GM18868 (cell line): ENCODE measurements at regions not wholly inside any gene's neighbourhood (a gene's known extent, or its start where the extent isn't known, plus 50 kb on each side); places are given as distances from the start of the nearest gene placed in this dataset.

Experiments
- ATAC-seq: cut with Tn5 transposase; IDR thresholded peaks from one replicate; pipeline ENCODE4 v1.9.1; 2021; ENCODE audit warnings: mild to moderate bottlenecking, moderate library complexity; ENCODE audit not compliant: unreplicated experiment

DNA sequence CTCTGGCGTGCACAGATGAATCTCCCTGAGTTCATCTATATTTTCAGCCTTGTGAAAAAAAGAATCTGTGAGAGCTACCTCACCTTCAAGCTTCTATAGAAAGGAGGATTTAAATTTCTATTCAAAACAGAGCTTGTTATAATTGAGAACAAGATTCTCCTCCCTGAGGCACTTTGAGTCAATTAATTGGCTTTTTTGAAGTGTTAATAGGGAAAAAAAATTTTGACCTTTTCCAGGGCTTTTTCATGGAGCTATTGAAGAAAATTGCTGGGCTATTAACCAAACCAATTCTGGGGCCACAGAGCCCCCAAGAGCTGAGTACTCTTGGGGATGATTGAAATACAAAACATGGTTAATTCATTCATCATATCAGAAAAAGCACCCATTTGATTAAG is 225.1 kb downstream of the CMPK2 start:
- no peak for ATAC-seq

DNA sequence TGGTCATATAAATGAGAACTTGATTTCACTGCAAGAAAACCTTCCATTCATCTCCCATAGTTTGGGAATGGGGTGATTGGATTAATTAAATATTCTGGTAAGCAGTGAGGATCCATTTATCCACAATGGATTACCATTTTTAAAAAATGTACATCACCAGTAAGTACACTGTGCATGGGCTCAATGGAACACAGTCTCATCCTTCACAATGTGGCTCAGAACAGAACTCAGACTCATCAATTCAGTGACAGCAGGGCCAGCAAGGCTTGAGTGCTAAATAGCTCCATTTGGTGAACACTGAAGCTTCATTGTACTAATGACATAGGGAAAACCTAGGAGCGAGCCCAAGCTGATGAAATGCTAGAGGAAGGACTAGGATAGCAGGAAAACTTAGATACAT is 223.8 kb downstream of the CMPK2 start:
- no peak for ATAC-seq

DNA sequence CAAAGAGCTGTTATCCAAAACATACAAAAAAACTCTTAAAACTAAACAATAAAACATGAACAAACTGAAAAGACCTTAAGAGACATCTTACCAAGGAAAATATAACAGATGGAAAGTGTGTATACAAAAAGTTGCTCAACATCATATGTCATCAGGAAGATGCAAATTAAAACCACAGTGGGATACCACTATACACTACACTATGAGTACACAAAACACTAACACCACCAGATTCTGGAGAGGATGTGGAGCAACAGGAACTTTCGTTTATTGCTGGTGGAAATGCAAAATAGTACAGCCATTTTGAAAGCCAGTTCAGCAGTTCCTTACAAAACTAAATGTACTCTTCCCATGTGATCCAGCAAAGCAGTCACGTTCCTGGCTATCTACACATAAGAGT is 221.4 kb downstream of the CMPK2 start:
- no peak for ATAC-seq

DNA sequence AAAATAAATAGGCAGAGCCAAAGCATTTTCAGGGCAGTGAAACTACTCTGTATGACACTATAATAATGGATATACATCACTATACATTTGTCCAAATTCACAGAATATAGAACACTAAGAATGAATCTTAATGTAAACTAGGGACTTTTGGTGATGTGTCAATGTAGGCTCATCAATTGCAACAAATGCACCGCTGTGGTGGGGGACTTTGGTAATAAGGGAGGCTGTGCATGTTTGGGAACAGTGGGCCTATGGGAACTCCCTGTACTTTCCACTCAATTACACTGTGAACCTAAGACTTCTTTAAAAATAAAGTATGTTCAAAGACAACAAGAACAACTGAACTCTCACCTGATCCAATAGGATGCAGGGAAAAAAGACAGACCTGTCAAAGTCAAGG is 220.7 kb downstream of the CMPK2 start:
- ATAC-seq = peak; percentile 80

DNA sequence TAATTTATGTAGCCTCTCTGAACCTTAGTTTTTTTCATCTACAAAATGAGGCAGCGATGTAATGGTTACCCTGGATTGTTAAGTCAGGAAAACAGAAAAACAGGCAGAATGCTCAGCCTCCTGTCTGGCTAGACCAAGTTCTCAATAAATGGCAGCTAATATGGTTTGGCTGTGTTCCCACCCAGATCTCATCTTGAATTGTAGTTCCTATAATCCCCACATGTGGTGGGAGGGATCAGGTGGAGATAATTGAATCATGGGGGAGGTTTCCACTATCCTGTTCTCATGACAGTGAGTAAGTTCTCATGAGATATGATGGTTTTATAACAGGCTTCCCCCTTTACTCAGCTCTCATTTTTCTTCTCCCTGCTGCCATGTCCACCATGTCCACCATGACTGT is 220.0 kb downstream of the CMPK2 start:
- no peak for ATAC-seq

DNA sequence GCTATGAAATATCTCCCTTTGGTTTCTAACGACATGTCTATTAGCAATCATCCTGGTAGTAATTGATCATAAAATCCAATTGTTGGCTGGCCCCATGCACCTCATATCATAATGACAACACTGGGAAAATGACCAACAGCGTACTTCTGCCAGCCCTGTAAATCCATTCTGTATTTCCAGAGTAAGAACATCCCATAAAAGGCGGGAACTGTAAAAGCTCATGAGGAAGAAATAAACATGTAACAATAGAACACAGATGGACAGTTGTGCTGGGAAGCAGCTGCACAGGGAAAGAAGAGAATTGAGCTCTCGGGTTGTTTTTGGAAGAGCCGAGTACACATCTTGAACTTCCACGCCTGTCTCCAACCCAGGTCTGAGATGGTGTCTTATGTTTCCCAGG is 218.7 kb downstream of the CMPK2 start:
- no peak for ATAC-seq

DNA sequence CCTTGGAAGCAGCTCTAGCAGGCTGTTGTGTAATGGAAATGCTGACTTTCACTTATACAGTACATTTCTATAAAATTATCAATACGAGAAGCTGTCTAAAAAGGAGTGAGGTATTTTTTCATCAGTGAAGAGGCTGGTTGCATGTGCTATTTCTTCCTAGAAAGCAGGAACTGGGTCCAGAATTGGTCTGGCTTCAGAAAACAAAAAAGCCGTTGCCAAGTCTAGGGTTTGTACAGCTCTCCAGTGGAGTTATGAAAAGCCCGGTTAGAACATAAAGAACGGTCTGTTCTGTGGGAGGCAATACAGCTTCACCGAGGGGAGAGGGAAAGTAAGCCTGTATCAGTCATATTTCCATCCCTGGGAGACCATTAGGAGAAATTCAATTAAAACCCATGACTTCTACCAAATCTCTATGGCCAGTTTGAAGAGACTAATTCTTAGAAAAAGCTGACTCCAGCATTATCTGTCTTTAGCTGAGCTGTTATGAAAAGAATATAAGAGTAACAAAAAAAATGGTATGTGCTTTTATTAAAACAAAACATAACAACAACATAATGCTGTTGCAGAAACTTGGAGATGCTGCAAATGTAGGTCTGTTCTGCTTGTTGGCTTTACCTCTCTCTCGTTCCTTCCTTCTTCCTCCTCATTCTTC is 217.0 kb downstream of the CMPK2 start:
- no peak for ATAC-seq

DNA sequence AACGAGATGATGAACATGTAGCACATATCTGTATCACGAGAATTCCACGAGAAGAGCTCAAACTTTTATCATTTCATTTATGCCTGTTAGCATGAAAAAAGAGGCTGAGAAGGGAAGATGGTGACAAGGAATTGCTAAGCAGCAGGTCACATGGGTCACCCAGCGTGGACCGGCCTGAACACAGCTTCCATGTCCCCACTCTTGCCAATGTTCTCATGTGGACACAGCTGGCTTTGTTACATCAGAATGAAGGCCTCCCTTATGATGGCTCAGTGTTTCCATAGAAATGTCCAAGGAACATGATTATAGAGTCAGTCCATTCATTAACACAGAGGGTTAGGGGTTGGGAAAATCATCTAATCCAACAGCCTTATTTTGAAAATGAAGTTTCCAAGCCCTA is 215.4 kb downstream of the CMPK2 start:
- no peak for ATAC-seq

DNA sequence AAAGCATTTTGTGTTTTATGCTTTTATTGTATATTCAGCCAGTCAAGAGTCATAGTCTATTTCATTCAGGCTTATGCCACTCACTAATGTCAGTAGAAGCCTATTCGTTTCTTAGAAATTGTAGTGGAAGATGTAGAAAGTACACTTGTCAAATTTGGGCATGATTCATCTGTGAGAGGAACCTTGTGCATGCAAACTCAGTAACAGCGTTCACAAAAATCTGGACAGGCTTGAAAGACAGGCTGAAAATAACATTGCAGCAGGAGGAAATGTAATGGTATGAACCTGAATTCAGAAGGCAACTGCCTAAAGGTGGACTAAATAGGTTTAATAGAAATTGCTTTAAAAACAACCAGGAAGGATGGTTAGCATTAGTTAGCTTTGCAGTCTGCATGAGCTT is 213.5 kb downstream of the CMPK2 start:
- no peak for ATAC-seq

DNA sequence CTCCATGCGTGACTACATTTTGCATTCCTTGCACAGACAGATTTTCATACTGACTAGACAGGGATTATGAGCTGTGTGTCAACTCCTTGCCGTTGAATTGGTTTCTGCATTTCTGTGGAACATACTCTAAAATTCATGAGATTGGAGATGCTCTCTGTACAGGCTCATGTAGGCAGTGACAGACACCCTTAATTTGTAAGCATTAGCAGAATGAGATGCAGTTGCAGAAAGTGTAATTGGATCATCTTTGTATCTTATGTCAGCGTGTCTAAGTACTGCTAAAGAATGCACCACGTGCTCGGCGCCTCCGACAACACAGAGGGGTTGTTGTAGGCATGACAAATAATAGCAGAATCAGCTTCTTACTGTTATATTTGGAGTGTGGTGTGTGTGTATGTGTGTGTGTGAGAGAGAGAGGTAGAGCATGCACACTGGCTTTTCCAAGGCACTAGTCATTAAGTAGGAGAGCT is 212.4 kb downstream of the CMPK2 start:
- ATAC-seq = no peak

DNA sequence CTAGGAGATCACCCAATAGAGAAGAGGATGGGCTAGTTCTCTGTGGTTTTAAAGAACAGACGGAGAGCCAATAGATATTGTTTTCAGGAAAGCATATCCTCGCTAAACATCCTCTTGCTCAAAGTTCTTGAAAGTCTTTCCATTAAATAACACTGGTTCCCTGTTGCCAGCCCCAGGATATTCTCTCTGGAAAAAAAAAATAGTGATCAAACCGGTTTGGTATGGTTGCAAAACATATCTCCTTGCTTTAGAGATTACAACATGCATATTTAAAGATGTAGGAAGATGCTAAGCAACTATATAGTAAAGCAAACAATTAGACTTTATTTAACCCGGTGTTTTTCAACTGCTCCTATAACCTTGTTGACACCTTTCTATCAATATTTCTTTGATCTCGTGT is 211.4 kb downstream of the CMPK2 start:
- ATAC-seq = no peak

DNA sequence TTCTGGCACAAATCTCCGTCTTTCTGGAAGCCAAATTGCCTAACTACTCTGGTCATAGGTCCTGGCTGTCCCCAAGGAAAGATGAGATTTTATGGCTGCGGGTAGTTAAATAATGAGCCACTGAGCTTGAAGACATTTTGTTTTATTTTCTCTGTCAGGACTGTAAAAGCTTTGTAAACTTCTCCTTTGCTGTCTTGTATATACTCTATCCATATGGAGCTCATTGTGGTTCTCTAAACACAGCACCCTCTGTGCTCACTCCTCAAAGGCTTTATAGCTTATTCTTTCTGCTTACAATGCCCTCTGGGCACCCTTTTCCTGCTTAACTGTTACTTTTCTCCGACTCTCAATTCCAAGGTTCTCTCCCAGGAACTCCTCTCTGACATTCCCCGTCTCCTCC is 209.1 kb downstream of the CMPK2 start:
- ATAC-seq = no peak

DNA sequence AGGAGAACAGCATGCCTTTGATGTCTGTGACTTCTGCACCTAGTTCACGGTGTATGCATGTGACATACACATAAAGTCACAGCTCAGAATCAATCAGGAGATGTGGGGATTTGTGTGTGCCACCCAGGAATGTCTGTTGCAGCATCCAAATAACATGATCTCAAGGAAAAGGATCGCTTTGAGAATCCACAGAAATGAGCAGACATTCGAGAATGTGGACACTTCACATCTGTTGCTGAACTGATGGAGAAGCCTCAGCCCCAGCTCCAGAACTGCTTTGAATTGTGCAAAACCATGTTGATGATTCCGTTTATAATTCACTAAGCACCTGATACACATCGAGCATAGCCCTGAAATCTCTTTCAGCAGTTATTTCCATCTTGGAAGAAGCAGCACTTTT is 208.6 kb downstream of the CMPK2 start:
- ATAC-seq = no peak

DNA sequence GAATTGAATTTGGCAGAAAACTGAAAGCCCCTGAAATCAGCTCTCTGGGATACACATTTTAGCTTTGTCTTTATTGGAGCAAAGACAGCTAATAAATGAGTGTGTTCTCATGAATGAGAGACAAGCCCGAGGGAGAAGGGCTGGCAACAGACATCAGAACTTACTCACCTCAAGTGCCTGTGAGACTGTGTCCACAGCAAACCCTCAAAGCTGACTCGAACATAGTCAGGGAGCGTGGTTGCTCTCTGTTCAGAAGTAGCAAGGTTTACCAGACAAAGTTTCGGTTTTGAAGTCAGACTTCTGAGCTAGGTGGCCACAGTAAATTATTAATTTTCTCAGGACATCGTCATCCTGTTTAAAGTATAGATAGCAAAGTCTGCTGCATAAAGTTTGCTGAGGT is 207.9 kb downstream of the CMPK2 start:
- ATAC-seq = no peak

DNA sequence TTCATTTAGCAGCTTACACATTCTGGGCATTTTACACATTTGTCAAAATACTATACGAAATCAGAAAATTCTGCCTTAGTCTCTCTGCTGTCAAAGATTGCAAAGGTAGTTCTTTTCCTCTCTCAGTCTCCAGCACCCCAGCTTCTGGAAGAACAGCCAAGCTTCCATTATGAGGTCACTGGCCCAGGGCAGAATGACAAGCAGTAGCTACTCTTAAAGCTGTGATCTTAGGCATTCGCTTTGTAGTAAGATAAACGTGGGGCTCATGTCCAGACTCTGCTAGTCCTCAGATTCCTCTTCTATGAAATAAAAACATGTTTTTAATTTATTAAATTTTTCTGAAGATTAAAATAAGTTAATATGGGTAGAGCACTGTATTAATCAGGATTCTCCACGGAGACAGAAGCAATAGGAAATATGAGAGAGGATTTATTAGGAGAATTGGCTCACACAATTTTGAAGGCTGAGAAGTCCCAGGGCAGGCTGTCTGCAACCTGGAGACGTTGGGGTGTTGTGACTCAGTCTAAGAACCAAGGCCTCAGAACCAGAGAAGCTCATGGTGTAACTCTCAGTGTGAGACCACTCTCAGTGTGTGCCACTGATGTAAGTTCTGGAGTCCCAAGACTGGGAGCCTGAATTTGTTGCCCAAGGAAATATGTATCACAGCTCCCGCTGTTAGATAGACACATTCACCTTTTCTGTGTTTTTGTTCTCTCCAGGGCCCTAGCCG is 201.2 kb downstream of the CMPK2 start:
- ATAC-seq = no peak

DNA sequence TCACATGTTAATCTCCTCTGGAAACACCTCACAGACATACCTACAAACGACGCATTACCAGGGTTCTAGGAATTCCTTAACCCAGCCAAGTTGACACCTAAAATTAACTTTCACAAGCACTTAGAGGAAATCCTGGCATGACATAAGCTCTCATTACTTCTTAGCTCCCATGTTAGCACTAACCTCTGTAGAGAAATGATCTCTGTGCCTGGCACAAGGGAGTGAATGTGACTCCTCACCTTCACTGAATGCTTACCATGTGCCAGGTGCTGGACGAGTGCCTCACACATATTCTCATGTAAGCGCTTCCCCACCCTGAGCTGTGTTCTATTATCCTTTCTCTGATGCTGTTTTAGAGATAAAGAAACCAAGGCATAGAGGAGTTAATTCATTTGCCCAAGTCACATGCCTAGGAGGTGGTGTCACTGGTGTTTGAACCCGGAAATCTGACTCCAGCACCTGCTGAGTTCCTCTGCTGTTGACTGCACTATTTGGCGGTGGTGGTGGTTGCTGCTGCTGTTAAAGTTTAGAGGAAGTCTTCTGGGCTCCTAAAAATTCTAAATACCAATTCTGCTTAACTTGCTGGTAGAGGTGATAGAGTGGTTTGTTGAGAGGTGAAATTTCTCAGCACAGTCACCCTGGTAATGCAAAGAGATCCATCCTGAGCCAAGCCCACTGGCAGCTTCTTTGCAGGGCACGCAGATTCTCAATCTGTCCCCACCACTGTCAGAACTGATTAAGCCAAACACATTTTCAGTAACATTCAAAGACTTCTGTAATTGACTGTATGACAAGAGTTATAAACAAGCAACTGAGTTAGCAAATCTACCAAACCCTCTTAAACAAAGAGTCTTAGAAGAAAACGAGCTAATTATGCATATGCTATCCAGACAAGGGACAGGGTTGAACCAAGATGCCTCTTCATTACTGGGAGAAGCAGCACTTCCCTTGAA is 200.3 kb downstream of the CMPK2 start:
- no peak for ATAC-seq

DNA sequence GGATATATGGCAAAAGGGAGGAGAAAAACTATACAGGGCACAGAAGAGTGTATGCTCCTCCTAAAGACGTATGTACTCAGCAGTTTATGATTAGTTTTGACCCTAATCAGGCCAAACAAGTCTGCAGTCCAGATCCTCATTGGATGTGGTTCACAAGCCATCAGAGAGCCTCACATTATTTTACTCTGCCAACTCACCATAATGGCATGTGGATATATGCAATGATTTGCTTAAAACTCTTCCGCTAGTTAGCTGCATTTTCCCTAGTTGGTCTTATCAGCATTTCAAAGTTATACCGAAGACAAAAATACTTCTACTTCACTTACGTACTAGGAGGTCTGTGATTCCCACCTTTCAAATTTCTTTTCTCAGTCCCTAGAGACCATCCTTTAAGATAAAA is 198.4 kb downstream of the CMPK2 start:
- no peak for ATAC-seq

DNA sequence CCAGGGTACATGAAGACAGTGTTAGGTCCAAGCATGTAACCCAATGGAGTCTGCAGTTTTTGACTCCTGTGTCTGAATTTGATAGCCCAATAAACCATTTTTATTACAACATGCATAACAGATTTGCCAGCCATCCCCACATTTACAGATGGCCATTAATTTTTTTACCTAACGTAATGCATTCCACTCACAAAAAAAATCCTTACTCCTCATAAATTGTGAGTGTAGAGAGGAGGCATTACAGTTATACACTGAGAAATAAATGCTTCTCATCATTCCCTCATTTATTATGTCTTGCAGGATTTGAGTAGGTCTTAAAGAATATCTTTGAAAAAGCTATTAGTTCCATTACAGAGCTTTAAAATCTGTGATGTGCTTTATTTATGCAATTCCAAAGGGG is 193.8 kb downstream of the CMPK2 start:
- ATAC-seq = no peak

DNA sequence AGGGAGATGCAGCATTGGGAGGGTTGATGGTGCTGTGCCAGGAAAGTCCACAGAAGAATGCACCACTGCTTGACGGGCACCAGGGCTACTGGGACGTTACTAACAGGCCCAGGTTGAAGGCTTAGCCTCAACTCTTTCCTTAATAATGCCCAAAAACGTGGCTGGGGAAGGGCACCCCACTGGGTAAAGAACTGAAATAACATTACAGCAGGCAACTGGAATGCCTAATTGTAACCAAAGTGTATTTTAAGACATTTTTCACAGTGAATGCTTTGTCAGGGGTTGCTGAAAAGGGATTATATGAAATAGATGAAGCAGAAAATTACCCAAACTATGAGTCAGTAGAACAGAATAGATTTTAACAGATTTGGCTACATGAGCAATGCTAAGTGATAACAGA is 191.3 kb downstream of the CMPK2 start:
- ATAC-seq = no peak

DNA sequence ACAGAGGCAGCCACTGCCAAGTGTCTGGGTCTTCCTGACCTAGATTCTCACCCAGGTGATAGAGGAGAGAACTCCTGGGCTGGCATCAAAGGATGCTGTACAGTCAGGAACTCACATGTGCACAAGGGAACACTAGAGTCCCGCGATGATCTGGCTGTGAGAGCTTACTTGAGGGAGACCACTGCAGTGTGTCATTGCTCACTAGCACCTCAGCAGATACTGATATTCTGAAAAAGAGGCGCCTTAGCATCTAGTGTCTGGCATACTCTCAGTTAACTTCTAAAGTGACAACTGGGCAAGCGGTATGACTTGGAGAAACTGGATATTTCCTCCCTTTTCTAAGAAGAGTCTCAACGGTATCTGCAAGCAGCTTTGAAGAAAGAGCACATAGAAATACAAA is 189.9 kb downstream of the CMPK2 start:
- ATAC-seq = no peak

DNA sequence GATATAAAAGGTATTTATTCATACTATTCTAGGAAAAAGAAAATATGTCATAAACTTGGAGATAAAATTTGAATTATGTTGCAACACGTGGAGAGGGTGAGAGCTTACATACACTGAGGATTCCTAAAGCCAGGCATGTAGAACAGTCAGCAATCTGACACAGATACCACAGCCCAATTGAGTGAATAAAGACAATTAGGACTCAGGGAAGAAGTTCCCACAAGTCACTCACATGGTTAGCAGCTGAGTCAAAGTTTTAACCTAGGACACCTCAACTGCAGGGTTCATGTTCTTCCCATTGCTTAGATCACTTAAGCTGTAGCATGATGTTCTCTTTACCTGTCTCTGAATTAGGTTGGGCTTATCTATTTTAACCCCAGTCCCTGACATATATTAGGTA is 189.5 kb downstream of the CMPK2 start:
- ATAC-seq = no peak

DNA sequence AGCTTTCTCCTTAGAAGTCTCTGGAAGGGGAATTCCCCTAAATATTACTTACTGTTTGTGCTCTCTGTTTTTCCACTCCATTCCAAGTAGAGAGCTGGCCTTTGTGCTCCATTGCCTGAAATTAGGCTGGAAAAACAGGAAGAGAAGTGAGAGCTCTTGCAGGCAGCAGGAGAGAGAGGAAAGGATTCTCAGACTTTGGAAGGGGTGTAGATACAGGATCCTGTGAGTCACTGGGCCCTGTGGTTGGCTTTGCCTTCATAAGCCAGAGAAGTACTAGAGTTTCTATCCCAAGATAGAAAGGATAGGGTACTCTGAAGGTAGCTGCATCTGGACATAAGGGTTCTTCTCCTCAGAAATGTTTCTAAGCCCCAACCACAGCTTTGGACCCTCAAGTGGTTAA is 188.9 kb downstream of the CMPK2 start:
- ATAC-seq = no peak
